ENCODE measurements at regions not wholly inside any gene's neighbourhood (a gene's known extent, or its start where the extent isn't known, plus 50 kb on each side); places are given as distances from the start of the nearest gene placed in this dataset.
"Not testable (repeated sequence)": the region's sequence is repeated elsewhere in the genome, so short reads cannot be mapped to it uniquely, and the experiment has no call there.

GRCh38 chr6:80439721-80440470 is 333.4 kb downstream of the BCKDHB start:
- DNase-seq, result no peak

- no peak for DNase-seq
Observed at GRCh38 chr6:80438772-80439171, 332.3 kb downstream of the BCKDHB start.

- DNase-seq, result no peak
Observed at GRCh38 chr6:80437801-80438200, 331.3 kb downstream of the BCKDHB start.

GRCh38 chr6:80437221-80437620 is 330.8 kb downstream of the BCKDHB start:
- no peak for DNase-seq

- no peak for DNase-seq
Observed at GRCh38 chr6:80436663-80437062, 330.2 kb downstream of the BCKDHB start.

- no peak for DNase-seq
Observed at GRCh38 chr6:80435457-80435856, 329.0 kb downstream of the BCKDHB start.

- no peak for DNase-seq
Observed at GRCh38 chr6:80434691-80435350, 328.4 kb downstream of the BCKDHB start.

- DNase-seq, result no peak
Observed at GRCh38 chr6:80433673-80434025, 327.2 kb downstream of the BCKDHB start.

- DNase-seq, result no peak
Observed at GRCh38 chr6:80433010-80433672, 326.7 kb downstream of the BCKDHB start.

GRCh38 chr6:80425089-80425823 is 318.8 kb downstream of the BCKDHB start:
- no peak for DNase-seq

GRCh38 chr6:80411486-80411885 is 305.0 kb downstream of the BCKDHB start:
- no peak for DNase-seq

- not testable (repeated sequence) for DNase-seq
Observed at GRCh38 chr6:80407976-80408375, 301.5 kb downstream of the BCKDHB start.

GRCh38 chr6:80404889-80405288 is 298.4 kb downstream of the BCKDHB start:
- DNase-seq, result no peak

- DNase-seq, result no peak
Observed at GRCh38 chr6:80403365-80403764, 296.9 kb downstream of the BCKDHB start.

- no peak for DNase-seq
Observed at GRCh38 chr6:80402266-80402665, 295.8 kb downstream of the BCKDHB start.
